WTC11 (cell line): ENCODE measurements at regions not wholly inside any gene's neighbourhood (a gene's known extent, or its start where the extent isn't known, plus 50 kb on each side); places are given as distances from the start of the nearest gene placed in this dataset.

Experiments
- ATAC-seq: fragments of 200-7000 bp; cut with Tn5 transposase; 2 replicates; pipeline ENCODE4 v1.10.0; 2021; ENCODE audit warnings: mild to moderate bottlenecking, moderate library complexity
- CTCF ChIA-PET: fragments of 300-600 bp; sonication (Branson Sonifier 250); formaldehyde crosslinking; loops from one replicate; lab custom pipeline; 2021; ENCODE audit warnings: antibody characterized with exemption; lab: Charles Lee
- POLR2A ChIA-PET: fragments of 350-600 bp; sonication (Branson Sonifier 250); formaldehyde crosslinking; loops from one replicate; lab custom pipeline; 2021; ENCODE audit warnings: antibody characterized with exemption; lab: Charles Lee
- DNase-seq: peaks from one replicate; pipeline ENCODE4 v3.0.0; 2021; ENCODE audit warnings: low spot score
- H3K27ac Mint-ChIP-seq: 2 replicates; pipeline ENCODE4 v1.8.0; 2021; ENCODE audit warnings: mixed read lengths
- H3K27me3 Mint-ChIP-seq: 2 replicates; pipeline ENCODE4 v1.8.0; 2021; ENCODE audit warnings: low read depth, mild to moderate bottlenecking, moderate library complexity, mixed read lengths
- H3K36me3 Mint-ChIP-seq: 2 replicates; pipeline ENCODE4 v1.8.0; 2021; ENCODE audit warnings: mixed read lengths
- H3K4me1 Mint-ChIP-seq: 2 replicates; pipeline ENCODE4 v1.8.0; 2022; ENCODE audit warnings: mixed read lengths
- H3K4me3 Mint-ChIP-seq: 2 replicates; pipeline ENCODE4 v1.8.0; 2021; ENCODE audit warnings: mild to moderate bottlenecking, moderate library complexity, mixed read lengths
- H3K9me3 Mint-ChIP-seq: 2 replicates; pipeline ENCODE4 v1.8.0; 2021; ENCODE audit warnings: mixed read lengths
- ATF1 ChIP-seq: sonication (generic); formaldehyde crosslinking; IDR thresholded peaks from 2 replicates; pipeline ENCODE4 v1.8.1; 2023; ENCODE audit warnings: mild to moderate bottlenecking, moderate library complexity, missing genetic modification reagents
- CBFB ChIP-seq: sonication (generic); formaldehyde crosslinking; IDR thresholded peaks from 2 replicates; pipeline ENCODE4 v1.8.1; 2022; ENCODE audit warnings: mild to moderate bottlenecking, low read depth, missing genetic modification reagents
- E2F4 ChIP-seq: sonication (generic); formaldehyde crosslinking; IDR thresholded peaks from 2 replicates; pipeline ENCODE4 v1.8.1; 2022; ENCODE audit warnings: low read depth, mild to moderate bottlenecking, moderate library complexity, missing genetic modification reagents, borderline replicate concordance
- E2F5 ChIP-seq: sonication (generic); formaldehyde crosslinking; IDR thresholded peaks from 2 replicates; pipeline ENCODE4 v1.8.1; 2022; ENCODE audit warnings: mild to moderate bottlenecking, moderate library complexity, missing genetic modification reagents
- ERG ChIP-seq: fragments of 250-450 bp; sonication (Bioruptor Pico); IDR thresholded peaks from 2 replicates; pipeline ENCODE4 v1.8.0; 2021; ENCODE audit warnings: mild to moderate bottlenecking
- FOXK1 ChIP-seq: sonication (generic); formaldehyde crosslinking; IDR thresholded peaks from 2 replicates; pipeline ENCODE4 v1.8.0; 2022; ENCODE audit warnings: mild to moderate bottlenecking, moderate library complexity, missing genetic modification reagents
- HMGXB4 ChIP-seq: sonication (generic); formaldehyde crosslinking; IDR thresholded peaks from 2 replicates; pipeline ENCODE4 v1.8.1; 2023; ENCODE audit warnings: mild to moderate bottlenecking, moderate library complexity, missing genetic modification reagents
- MLX ChIP-seq: sonication (generic); formaldehyde crosslinking; IDR thresholded peaks from 2 replicates; pipeline ENCODE4 v1.8.1; 2023; ENCODE audit warnings: mild to moderate bottlenecking, missing genetic modification reagents, moderate library complexity
- PRDM15 ChIP-seq: sonication (generic); formaldehyde crosslinking; IDR thresholded peaks from 2 replicates; pipeline ENCODE4 v1.8.0; 2022; ENCODE audit warnings: missing genetic modification reagents
- TEAD4 ChIP-seq: sonication (generic); formaldehyde crosslinking; IDR thresholded peaks from 2 replicates; pipeline ENCODE4 v1.8.0; 2022; ENCODE audit warnings: mild to moderate bottlenecking, missing genetic modification reagents
- ZNF121 ChIP-seq: sonication (generic); formaldehyde crosslinking; IDR thresholded peaks from 2 replicates; pipeline ENCODE4 v1.8.0; 2023; ENCODE audit warnings: missing genetic modification reagents
- ZNF232 ChIP-seq: sonication (generic); formaldehyde crosslinking; IDR thresholded peaks from 2 replicates; pipeline ENCODE4 v1.8.0; 2022; ENCODE audit warnings: mild to moderate bottlenecking, missing genetic modification reagents
- ZNF512 ChIP-seq: sonication (generic); formaldehyde crosslinking; IDR thresholded peaks from 2 replicates; pipeline ENCODE4 v1.8.1; 2022; ENCODE audit warnings: missing genetic modification reagents, borderline replicate concordance
- ZSCAN18 ChIP-seq: fragments of 250-450 bp; sonication (Bioruptor Pico); IDR thresholded peaks from 2 replicates; pipeline ENCODE4 v2.1.2; 2022; ENCODE audit warnings: mild to moderate bottlenecking, moderate library complexity

GRCh38 chr6:165010556-165011535 is 298.6 kb downstream of the C6orf118 start (continued):
- no peak for TF ChIP-seq ATF1 (CRISPR knock-in tag)

- H3K27me3 Mint-ChIP-seq, result no peaks in the 10 kb centered on the region
- CTCF ChIA-PET, result no interaction called here
- POLR2A ChIA-PET, result interaction anchor here (0.7 kb wide), 1 partner anchor 15 kb away, joined by 3 read pairs; no protein-coding TSS in a partner anchor
- TF ChIP-seq TEAD4 (CRISPR knock-in tag) (no peak), ZNF512 (CRISPR knock-in tag) (no peak), CBFB (CRISPR knock-in tag) (no peak), HMGXB4 (CRISPR knock-in tag) (no peak), E2F5 (CRISPR knock-in tag) (no peak), ZNF121 (CRISPR knock-in tag) (no peak), PRDM15 (CRISPR knock-in tag) (no peak), MLX (CRISPR knock-in tag) (no peak), ZNF232 (CRISPR knock-in tag) (no peak), FOXK1 (CRISPR knock-in tag) (no peak), ERG (CRISPR knock-in tag) (no peak), E2F4 (CRISPR knock-in tag) (no peak), ZSCAN18 (CRISPR knock-in tag) (no peak)
- H3K9me3 Mint-ChIP-seq, result peaks cover 22% of the 10 kb centered on the region
- ATAC-seq (no peak), DNase-seq (no peak)
- no peak overlapping the region for H3K27ac Mint-ChIP-seq
- H3K4me1 Mint-ChIP-seq, result no peaks in the 10 kb centered on the region
- peaks cover 4% of the 10 kb centered on the region for H3K36me3 Mint-ChIP-seq
- H3K4me3 Mint-ChIP-seq, result no peak overlapping the region
These were observed 300.4 kb downstream of the C6orf118 start for GRCh38 chr6:165008971-165009370.
